ENCODE measurements at regions not wholly inside any gene's neighbourhood (a gene's known extent, or its start where the extent isn't known, plus 50 kb on each side); places are given as distances from the start of the nearest gene placed in this dataset.

- no peak for TF ChIP-seq CTCF (conservative IDR thresholded peaks at IDR 0.05; ENCODE audit: low read depth, low read length)
- no peak for TF ChIP-seq USF2 (IDR thresholded peaks at IDR 0.05; ENCODE audit: low read depth, low read length)
- TF ChIP-seq POLR2A (IDR thresholded peaks at IDR 0.05; ENCODE audit: low read depth, low read length) = no peak
- TF ChIP-seq RAD21 (IDR thresholded peaks at IDR 0.05; ENCODE audit: low read length) = no peak
- TF ChIP-seq RFX5 (IDR thresholded peaks at IDR 0.05; ENCODE audit: low read depth, low read length) = no peak
- TF ChIP-seq, protein P1, sequence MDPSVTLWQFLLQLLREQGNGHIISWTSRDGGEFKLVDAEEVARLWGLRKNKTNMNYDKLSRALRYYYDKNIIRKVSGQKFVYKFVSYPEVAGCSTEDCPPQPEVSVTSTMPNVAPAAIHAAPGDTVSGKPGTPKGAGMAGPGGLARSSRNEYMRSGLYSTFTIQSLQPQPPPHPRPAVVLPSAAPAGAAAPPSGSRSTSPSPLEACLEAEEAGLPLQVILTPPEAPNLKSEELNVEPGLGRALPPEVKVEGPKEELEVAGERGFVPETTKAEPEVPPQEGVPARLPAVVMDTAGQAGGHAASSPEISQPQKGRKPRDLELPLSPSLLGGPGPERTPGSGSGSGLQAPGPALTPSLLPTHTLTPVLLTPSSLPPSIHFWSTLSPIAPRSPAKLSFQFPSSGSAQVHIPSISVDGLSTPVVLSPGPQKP (IDR thresholded peaks at IDR 0.05; ENCODE audit: borderline replicate concordance, low read depth, low read length) = no peak
- TF ChIP-seq RCOR1 (IDR thresholded peaks at IDR 0.05; ENCODE audit: insufficient replicate concordance, low read length) = no peak
- TF ChIP-seq MAFK (IDR thresholded peaks at IDR 0.05; ENCODE audit: low read depth, low read length) = no peak
- no peak for TF ChIP-seq MXI1 (IDR thresholded peaks at IDR 0.05; ENCODE audit: borderline replicate concordance, low read depth, low read length)
- no peak for TF ChIP-seq SMC3 (IDR thresholded peaks at IDR 0.05; ENCODE audit: low read depth, low read length)
- no peak for TF ChIP-seq NFE2L2 (IDR thresholded peaks at IDR 0.05; ENCODE audit: low read depth, low read length)
- TF ChIP-seq FOS (IDR thresholded peaks at IDR 0.05; ENCODE audit: low read depth, low read length) = no peak
- no peak for TF ChIP-seq CEBPB (IDR thresholded peaks at IDR 0.05; ENCODE audit: low read depth, low read length)
Measured at GRCh38 chr17:34125921-34126320, 129.2 kb upstream of the CCL2 start.

Data from IMR-90 (cell line).